Thyroid gland (tissue), 4 donors: ENCODE measurements at regions not wholly inside any gene's neighbourhood (a gene's known extent, or its start where the extent isn't known, plus 50 kb on each side); places are given as distances from the start of the nearest gene placed in this dataset.

Source experiments
- CTCF ChIP-seq, 6 experiments: fragments of 200-600 bp in 3 of 6; fragments of 450-650 bp in 3 of 6; sonication (generic) in 3 of 6; IDR thresholded peaks; one replicate each; pipeline ENCODE4 v1.5.1; 2016 to 2019; ENCODE audit warnings: antibody characterized with exemption in 6 of 6, mild to moderate bottlenecking in 2 of 6, inconsistent platforms in 1 of 6, moderate library complexity in 1 of 6
- POLR2A ChIP-seq, 2 donors: fragments of 450-650 bp; IDR thresholded peaks; one replicate each; pipeline ENCODE4 v1.6.1; 2017; ENCODE audit warnings: antibody characterized with exemption in 2 of 2, mild to moderate bottlenecking in 2 of 2, moderate library complexity in 1 of 2

GRCh38 chr5:57751710-57752109 lies 269.1 kb upstream of the ACTBL2 start:
- TF ChIP-seq CTCF (IDR thresholded peaks at IDR 0.05) = no peak
- TF ChIP-seq POLR2A (IDR thresholded peaks at IDR 0.05) = no peak
